Umbilical cord (tissue), 1 donor: ENCODE measurements at regions not wholly inside any gene's neighbourhood (a gene's known extent, or its start where the extent isn't known, plus 50 kb on each side); places are given as distances from the start of the nearest gene placed in this dataset.

Experiments used
- DNase-seq: peaks from one replicate; pipeline ENCODE4 v3.0.0-alpha.2; 2015; ENCODE audit warnings: low spot score

DNA sequence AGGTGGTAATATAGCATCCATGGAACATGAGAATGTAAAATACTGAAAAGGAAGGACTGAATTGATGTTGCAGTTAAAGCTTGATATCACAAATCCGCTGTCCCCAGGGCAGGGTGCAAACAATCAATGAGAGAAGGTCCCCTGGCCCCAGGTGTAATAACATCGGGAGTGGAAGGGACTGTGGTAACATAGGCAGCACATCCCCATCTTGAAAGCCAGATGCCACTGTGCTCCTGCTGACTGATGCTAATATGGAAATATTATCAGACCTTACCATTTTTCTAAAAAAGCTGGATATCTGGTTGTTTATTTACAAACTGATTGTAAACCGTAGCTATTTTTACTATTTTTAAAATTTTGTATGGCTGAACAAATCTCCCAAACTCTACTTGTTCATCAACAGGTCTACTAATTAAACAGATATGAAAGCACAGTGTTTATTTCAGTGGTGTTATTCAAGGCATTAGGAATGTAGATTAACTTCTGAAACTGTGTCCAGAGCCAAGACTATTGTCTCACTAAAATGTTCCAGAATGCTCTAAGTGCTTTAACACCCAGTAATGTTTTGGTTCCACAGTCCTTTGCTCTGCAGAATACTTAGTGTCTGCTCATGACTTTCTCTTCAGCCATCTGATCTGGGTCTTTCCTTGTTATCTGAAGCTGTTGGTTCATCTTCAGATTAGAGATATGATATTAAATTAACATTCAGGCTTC, 386.0 kb upstream of the RARB start:
- DNase-seq = no peak

- DNase-seq = no peak
Measured at GRCh38 chr3:25043177-25043576, 384.9 kb upstream of the RARB start.

DNA sequence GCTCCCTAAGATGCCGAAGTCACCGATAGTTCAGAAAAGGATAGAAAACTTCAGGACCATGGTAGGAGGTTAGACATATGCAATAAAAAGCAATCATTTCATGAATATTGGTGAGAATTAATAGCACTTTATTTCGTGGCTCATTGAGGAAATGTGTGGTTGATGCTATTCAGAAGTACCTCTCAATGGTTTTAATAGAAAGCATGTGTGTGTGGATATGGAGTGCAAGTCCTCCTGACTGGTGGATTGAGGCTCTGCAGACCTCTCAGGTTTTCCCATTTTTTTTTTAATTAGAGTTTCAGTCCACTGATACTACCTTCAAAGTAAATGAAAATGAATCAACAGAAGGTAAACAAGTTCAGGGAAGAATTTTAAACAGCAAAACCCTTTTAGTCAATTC, 384.3 kb upstream of the RARB start:
- no peak for DNase-seq

DNA sequence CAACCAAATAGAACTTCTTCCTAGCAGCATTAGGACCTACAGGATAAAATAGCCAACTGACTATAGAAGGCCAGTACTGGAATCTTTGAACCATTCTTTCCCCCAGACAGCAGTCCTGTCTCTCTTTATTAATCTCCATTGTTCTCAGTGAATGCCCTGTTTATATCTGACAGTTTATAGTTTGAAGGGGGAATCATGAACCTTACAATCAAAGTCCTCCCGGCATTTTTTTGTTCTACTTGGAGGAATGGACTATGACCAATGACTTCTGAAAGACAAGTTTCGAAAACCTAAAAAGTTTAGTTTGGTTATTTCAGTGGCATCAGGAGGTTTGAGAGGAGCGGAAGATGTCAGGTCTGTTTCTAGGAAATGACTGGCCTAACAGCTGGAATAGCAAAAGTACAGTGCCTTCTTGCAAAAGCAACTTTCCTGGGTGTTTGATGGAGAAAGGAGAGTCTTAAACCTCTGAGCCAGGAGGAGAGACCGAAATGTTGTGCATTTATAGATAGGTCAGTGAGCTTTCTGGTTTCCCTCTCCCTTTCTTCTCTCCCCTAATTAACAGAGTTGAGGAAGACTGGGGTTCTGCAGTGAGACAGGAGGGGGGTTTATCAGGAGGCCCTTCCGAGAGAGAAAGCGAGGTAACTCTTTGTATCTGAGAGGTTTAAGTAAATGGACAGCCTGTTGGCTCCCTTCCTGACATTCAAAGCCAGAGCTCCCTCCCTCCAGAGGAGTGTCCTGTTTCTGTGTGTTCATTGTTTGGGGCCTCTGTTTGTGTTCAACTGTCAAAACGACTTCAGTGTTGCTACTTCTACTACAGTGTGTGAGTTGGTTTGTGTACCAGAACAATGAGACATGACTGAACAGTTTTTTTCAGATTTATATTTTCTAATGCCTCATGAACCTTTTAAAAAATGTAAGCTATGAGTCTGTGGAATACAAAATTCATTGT, 383.0 kb upstream of the RARB start:
- DNase-seq = peak; percentile 70

DNA sequence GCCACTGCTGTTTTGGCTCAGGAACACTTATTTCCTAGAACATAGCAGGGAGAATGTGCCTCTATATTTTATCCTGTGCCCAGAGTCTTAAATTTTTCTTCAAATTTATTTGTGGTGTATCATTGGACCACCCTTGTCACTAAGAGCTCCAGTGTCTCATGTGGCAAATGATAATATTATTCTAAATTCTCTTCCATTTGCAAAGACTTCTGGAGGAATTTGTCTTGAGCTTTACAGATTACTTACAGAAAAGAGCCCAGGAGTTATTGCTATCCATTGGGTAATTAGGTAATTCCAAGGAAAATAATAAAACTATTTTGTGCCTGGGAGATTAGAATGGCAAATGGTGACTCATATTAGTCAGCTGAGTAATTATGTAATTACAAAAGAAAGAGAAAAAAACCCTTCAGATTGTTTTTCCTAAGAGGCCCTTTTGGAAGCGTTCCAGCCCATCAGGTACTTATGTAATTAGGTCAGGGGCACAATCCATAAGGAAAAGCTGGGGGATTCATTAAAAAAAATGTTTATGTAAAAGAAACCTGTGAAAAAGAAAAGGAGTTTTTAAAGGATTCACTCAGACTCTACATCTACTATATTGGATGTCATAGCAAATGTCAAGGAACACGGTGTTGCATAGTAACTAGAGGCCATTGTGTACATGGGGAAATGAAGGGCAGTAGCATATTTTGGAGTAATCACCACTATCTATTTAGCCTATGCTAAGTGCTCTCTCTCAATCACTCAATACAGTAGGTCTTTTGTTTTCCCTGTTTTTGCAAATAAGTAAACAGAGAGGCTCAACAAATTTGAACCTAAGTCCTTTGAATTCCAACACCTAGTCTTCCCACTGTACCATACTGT, 380.9 kb upstream of the RARB start:
- DNase-seq = no peak

GRCh38 chr3:25049304-25049703, 378.8 kb upstream of the RARB start:
- no peak for DNase-seq

DNA sequence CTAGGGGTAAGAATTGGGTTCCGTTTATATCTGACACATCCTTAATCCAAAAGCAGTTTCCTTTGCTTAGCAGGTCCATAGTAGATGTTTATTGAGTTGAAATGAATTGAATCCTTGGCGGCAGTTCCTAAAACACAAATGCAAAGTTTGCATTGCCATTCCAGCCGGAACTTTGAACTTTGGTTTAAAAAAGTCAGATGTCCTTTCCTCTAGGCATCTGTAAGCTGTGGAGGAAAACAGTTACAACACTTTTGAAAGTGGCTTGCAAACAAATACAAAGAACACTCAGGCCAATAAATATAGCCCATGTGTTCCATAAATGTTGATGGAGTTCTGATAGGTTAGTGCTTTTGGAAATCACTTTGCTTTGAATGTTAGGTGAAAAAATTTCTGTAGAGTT, 374.7 kb upstream of the RARB start:
- DNase-seq = no peak

DNA sequence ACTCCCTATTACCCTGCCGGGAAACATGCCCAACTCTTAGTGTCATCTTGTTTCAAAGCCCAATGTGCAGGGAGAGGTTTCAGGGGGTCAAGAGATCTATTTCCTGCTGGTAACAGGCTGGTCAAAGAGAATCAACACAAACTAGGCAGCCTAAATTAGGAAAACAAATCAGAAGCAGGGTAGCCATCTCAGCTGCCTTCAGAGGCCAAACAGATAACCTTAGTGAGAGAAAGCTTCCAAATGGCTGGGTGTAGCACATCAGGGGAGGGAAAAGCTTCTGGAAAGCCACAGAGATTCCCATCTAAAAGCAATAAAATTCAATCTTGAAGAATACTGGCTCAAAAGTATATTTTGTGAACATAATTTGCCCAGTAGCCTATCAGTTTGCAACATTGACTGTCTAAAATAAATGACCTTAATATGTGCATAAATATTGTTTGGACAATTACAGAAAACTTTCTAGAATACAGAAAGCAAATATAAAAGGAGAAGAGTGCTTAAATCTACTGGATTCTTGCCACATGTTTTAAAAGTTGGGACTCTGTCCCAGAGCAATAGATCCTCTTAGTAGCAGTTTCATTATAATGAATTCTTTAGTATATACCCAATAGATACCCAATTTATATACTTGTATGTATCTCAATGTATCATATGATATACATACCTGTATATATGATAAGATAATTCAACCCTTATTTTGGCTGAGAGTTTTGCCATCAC, 371.9 kb upstream of the RARB start:
- DNase-seq = no peak

DNA sequence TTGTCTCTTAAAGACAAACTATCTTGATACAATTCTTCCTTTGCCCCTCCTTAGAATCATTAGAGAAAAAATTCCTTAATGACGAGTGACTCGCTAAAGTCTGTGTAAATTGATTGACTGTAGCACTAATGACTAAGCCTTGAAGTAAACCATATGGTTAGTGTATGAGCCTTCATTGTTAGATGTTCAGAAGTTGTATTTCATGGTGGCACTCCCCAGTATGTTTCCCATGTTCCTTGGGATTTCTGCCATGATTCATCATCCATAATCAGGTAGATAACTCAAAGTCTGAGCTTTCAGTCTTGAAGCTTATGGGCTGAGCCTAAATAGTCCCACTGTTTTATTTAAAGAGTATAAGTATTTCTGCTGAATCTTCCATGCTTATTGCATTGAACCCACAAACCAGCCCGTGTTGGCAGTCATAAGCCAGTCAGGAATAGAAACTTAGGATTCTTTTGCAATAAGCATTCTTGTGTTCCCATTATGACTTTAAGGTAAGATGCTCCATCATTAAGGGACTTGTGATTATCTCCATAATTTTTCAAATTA, 371.2 kb upstream of the RARB start:
- DNase-seq = no peak

- no peak for DNase-seq
Measured at GRCh38 chr3:25057379-25057778, 370.7 kb upstream of the RARB start.

GRCh38 chr3:25064681-25065080, 363.4 kb upstream of the RARB start:
- no peak for DNase-seq

GRCh38 chr3:25069970-25070369, 358.1 kb upstream of the RARB start:
- DNase-seq = no peak

- DNase-seq = no peak
Measured at GRCh38 chr3:25071846-25072245, 356.2 kb upstream of the RARB start.

DNA sequence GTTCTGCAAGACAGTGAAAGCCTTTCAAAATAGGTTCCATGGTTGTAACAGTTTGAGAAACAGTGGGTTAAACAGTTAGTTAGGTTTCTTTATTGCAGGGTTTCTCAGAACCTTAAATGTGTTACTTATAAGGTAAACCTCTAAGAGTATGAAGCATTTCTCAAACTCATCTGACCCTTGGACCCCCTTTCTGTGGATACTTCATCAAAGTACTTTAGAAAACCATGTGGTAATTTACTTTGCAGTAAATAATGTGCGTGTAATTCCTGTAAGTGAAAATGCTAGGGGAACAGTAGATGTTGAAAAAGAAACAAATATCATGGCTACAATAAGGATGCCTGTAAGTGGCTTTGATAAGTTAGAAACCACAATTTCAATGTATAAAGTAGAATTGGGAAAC, 354.6 kb upstream of the RARB start:
- DNase-seq = no peak

- DNase-seq = no peak
Measured at GRCh38 chr3:25074149-25074548, 353.9 kb upstream of the RARB start.

DNA sequence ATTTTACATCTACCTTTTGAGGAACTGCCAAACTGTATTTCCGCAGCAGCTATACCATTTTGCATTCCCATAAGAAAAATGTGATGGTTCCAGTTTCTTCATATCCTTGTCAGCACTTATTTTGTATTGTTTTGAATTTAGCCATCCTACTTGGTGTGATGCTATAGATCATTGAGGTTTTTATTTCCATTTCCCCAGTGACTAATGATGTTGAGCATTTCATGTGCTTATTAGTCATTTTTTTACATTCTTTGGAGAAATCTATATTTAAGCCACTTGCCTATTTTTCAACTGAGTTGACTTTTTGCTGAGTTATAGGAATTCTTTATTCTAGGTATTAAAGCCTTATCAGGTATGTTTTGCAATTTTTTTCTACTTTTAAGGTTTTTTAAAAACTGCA, 347.6 kb upstream of the RARB start:
- DNase-seq = no peak

DNA sequence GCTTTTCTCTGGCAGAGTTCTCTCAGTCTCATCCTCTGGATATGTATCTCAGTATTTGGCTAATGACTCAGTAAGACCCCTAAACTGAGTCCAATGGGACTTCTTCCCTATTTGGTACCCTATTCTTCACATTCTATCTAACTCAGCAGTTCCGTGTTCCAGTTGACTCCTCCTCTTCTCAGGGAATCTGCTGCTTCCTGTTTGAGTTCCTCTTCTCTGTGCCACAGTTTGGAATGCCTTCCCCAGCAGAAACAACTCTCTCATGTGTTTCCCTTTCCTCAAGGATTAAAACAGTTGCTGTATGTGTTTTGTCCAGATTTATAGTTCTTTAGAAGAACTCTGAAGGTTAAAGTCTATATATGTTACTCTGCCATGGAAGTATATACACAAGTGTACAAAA, 344.0 kb upstream of the RARB start:
- DNase-seq = no peak

- no peak for DNase-seq
Measured at GRCh38 chr3:25086721-25087120, 341.3 kb upstream of the RARB start.

GRCh38 chr3:25088284-25088683, 339.8 kb upstream of the RARB start:
- DNase-seq = no peak

- peak; percentile 21 for DNase-seq
Measured at GRCh38 chr3:25090698-25091453, 337.2 kb upstream of the RARB start.
